HAP-1 (cell line): ENCODE measurements at regions not wholly inside any gene's neighbourhood (a gene's known extent, or its start where the extent isn't known, plus 50 kb on each side); places are given as distances from the start of the nearest gene placed in this dataset.

Source experiments
- DNase-seq, 2 experiments: peaks; one replicate each; pipeline ENCODE4 v3.0.0-alpha.2; 2016 to 2020; ENCODE audit warnings: low spot score in 2 of 2
- H3K27me3 ChIP-seq: fragments of 250-450 bp; sonication (Bioruptor Pico); 2 replicates; pipeline ENCODE4 v1.5.1; 2020; ENCODE audit warnings: low read depth, mild to moderate bottlenecking, moderate library complexity
- H3K36me3 ChIP-seq: fragments of 250-450 bp; sonication (Bioruptor Pico); replicated peaks from 2 replicates; pipeline ENCODE4 v1.5.1; 2020; ENCODE audit warnings: mild to moderate bottlenecking
- H3K4me1 ChIP-seq: fragments of 250-450 bp; sonication (Bioruptor Pico); 2 replicates; pipeline ENCODE4 v1.5.1; 2020; ENCODE audit warnings: mild to moderate bottlenecking
- H3K4me3 ChIP-seq: fragments of 250-450 bp; sonication (Bioruptor Pico); 2 replicates; pipeline ENCODE4 v1.5.1; 2020; ENCODE audit warnings: mild to moderate bottlenecking, moderate library complexity
- H3K9me3 ChIP-seq: fragments of 250-450 bp; sonication (Bioruptor Pico); 2 replicates; pipeline ENCODE4 v1.5.1; 2020; ENCODE audit warnings: mild to moderate bottlenecking, moderate library complexity
- in situ Hi-C: fragments of 300-500 bp; cut with MboI; formaldehyde crosslinking; loops from 3 replicates; pipeline ENCODE4 v1.14.3; 2020; ENCODE audit warnings: low sequenced_read_pairs, inconsistent platforms, mixed read lengths

DNA sequence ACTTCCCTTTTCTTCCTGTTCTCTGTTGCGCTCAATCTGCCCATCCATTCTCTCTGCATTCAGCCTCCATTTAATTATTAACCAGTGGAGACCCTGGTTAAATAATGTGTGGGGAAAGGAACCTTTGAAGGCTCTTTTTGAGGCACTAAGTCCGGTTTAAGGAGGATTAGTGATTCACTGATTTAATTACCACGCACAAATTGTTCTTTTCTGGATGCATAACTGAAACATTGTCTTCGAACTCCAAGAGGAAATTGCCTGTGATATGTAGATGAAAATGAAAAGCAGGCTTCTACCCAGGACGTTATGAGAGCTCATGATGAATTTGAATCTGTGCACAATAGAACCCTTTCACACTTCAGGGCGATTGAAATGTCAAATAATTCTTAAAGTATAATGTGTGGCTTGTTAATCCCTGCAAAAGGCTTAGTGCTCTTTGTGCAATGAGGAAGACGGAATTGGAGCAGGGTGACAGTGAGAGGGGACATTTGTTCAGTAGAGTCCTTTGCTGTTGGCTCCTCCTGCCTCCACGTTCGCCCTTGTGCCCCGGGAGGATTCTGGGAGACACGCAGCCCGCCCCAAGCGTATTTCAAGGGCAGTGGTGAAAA is 51.1 kb upstream of the ZNF236 start:
- Histone ChIP-seq H3K27me3 (peaks cover 48% of the 10 kb centered on the region), H3K4me1 (peaks cover 3% of the 10 kb centered on the region; the same call in 1 of the 2 replicates), H3K4me3 (no peak overlapping the region), H3K9me3 (peaks cover 13% of the 10 kb centered on the region), H3K36me3 (no peaks in the 10 kb centered on the region)
- in situ Hi-C loops: no loop called here
- DNase-seq: peak; percentile 67 to 85

DNA sequence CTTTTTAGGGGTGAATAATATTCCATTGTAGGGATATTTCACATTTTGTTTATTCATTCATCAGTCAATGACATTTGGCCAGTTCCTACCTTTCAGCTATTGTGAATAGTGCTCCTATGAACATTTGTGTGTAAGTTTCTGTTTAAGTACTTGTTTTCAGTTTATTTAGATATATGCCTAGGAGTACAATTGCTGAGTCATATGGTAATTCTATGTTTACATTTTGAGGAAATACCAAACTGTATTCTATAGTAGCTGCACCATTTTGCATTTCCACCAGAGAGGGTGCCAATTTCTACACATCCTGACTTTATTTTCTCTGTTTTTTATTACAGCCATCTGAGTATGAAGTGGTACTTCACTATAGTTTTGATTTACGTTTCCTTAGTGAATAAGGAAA is 54.4 kb upstream of the ZNF236 start:
- Histone ChIP-seq H3K36me3 (no peaks in the 10 kb centered on the region), H3K9me3 (peaks cover 13% of the 10 kb centered on the region), H3K4me1 (peaks cover 3% of the 10 kb centered on the region; the same call in 1 of the 2 replicates), H3K4me3 (no peak overlapping the region), H3K27me3 (peaks cover 46% of the 10 kb centered on the region)
- in situ Hi-C loops: no loop called here
- no peak for DNase-seq

DNA sequence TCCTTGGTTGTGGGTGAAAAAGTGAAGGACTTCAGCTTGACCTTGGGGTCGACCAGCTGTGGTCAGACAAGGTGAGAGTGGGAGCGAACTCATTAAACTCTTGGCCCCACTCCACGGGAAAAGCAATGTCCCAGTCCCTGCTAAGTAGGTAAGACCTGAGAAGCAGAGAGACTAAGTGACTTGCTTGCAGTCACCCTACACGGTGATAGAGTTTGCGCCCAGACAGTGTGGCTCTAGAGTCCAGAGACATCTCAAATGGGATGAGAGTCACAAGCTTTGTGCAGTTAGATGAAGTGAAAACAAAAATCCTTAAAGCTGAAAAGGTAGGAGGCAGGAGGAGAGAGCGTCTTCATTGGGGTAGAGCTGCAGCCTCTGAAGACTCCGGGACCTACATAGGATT is 55.9 kb upstream of the ZNF236 start:
- H3K36me3 ChIP-seq: no peaks in the 10 kb centered on the region
- H3K4me3 ChIP-seq: no peak overlapping the region
- in situ Hi-C loops: no loop called here
- DNase-seq: no peak
- H3K4me1 ChIP-seq: no peaks in the 10 kb centered on the region
- peaks cover 39% of the 10 kb centered on the region for H3K27me3 ChIP-seq
- peaks cover 13% of the 10 kb centered on the region for H3K9me3 ChIP-seq

DNA sequence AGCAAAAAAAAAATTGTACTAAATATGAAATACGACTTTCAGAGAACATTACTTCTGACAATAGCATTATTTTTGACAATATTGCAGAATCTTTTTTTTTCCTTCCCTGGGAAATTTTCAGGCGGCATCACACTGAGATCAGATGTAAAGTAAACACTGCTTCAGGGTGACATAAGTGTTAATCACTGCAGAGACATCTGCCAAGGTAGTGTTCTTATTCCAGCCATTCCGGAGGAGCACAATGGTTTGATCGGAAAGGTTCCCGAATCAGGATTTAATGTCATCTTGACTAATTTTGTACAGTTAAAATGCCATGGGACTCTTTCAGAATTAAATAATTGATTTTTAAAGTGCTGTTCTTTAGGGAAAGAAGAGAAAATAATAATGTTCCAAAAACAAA is 56.7 kb upstream of the ZNF236 start:
- in situ Hi-C loops: no loop called here
- peaks cover 13% of the 10 kb centered on the region for H3K9me3 ChIP-seq
- DNase-seq: no peak
- H3K36me3 ChIP-seq: no peaks in the 10 kb centered on the region
- H3K4me3 ChIP-seq: no peak overlapping the region
- H3K27me3 ChIP-seq: peaks cover 39% of the 10 kb centered on the region
- H3K4me1 ChIP-seq: no peaks in the 10 kb centered on the region

DNA sequence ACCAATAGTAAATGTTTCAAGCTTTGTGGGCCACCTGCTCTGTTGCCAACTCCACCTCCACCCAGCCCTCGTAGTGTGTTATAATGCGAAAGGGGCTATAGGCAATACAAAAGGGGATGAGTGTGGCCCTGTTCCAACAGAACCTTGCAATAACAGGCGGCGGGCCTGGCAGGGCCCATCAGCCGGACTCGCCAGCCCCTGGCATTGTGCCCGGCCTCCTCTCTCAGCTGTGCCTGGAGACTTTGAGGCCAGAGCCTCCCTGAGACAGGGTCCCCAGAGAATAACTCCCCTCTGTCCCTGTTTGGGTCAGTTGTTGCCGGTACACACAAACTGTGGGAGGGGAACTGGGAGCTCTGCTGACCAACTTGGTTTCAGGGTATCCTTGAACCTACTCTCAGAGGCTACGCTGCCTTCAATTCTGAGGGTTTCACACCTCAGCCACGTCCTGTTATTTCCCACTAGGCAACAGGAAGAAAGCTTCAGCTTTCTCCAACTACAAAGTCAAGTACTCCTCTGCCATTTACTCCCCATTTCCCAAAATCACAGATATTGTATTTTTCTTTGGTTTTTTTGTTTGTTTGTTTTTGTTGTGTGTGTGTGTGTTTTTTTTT is 58.0 kb upstream of the ZNF236 start:
- Histone ChIP-seq H3K36me3 (no peaks in the 10 kb centered on the region), H3K27me3 (peaks cover 29% of the 10 kb centered on the region), H3K9me3 (peaks cover 11% of the 10 kb centered on the region), H3K4me1 (no peaks in the 10 kb centered on the region), H3K4me3 (no peak overlapping the region)
- in situ Hi-C loops: no loop called here
- no peak for DNase-seq

DNA sequence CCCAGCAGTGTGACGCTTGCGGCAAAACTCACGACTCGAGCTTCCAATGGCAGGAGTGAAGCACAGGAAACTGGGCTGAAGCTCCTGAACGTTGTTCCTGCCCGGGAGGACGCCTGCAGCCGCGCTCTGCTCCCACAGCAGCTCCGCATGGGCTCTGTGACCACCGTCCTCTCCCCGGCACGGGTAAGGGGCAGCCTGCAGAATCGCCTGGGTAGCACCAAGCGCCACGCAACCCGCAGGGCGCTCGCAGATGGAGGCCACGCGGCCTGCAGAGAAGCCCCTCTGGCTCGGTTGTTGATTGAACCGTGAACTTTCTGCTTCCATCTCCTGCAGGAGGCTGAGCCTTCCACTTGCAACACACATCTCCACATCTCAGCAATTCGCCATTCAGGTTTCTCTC is 63.3 kb upstream of the ZNF236 start:
- H3K36me3 ChIP-seq: no peaks in the 10 kb centered on the region
- H3K4me1 ChIP-seq: no peaks in the 10 kb centered on the region
- H3K9me3 ChIP-seq: no peaks in the 10 kb centered on the region
- DNase-seq: no peak
- H3K4me3 ChIP-seq: no peak overlapping the region
- in situ Hi-C loops: no loop called here
- no peaks in the 10 kb centered on the region for H3K27me3 ChIP-seq

DNA sequence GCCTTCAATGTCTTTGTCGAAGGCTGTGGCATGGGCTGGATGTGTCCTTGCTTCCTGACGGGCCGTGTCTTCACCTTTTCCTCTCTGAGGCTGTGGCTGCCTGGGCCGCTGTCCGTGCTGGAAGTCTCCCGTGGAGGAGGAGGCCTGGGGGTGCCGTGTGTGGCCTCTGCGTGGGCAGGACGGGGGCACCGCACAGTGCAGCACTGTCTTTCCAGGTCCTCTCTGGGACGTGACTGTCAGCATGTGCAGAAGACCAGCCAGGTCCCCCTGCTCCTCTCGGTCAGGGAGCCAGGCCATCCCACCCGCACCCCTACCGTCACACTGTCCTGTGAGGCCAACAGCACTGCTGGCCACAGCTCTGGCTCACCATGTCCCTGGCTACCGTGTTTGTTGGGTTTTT is 64.4 kb upstream of the ZNF236 start:
- Histone ChIP-seq H3K36me3 (no peaks in the 10 kb centered on the region), H3K27me3 (no peaks in the 10 kb centered on the region), H3K9me3 (no peaks in the 10 kb centered on the region), H3K4me1 (no peaks in the 10 kb centered on the region), H3K4me3 (no peak overlapping the region)
- no peak for DNase-seq
- in situ Hi-C loops: no loop called here

DNA sequence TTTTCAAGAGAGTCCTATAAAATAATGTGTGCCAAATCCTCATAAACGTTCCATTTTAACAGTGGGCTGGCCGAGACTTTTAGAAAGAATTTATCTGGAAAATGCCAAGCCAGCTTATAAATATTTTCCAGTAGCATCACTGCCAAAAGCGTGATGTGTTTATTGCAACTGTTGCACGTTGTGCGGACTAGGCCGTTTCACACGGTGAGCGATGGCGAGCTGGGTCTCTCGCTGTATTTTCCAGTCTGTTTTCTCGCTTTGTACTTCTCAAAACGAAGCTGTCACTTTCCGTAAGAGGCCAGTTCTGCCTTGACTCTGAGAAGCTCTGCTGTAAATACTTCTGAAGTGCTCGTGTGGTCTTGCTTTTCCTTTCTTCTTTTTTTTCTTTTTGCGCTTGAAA is 65.0 kb upstream of the ZNF236 start:
- Histone ChIP-seq H3K27me3 (no peaks in the 10 kb centered on the region), H3K4me3 (no peak overlapping the region), H3K9me3 (no peaks in the 10 kb centered on the region), H3K36me3 (no peaks in the 10 kb centered on the region), H3K4me1 (no peaks in the 10 kb centered on the region)
- in situ Hi-C loops: no loop called here
- DNase-seq: no peak

DNA sequence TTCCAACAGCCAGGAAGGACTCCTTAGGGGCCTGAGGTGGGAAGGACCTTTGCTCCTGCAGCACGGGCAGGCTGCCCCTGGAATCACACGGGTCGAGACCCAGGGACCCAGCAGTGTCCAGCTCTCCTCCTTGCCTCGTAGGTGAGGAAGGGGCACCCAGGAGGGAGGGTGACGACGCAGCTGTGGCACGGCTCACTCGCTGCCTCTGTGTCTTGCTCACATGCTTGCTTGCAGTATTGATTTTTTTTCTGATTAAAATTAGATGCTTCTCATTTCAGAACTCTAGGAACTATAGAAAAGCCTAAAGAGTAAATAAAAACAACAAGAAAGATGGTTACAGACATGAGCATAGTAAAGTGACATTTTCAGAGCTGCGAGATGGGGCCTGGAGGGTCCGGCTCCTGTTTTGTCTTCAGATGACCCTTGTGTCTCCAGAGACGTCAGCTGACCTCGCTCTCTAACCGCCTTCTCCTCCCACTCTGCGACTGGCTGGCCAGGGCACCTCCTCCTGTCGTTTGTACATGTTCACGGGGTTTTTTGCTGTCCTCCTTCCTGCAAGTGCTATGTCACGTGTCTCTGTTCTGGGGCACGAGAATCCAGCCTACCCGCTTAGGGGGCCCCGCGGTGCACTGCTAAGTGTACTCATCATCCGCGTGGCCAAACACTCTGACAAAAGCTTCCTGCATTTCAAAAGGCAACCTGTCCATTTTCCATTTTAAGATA is 65.7 kb upstream of the ZNF236 start:
- no peaks in the 10 kb centered on the region for H3K27me3 ChIP-seq
- in situ Hi-C loops: no loop called here
- no peak overlapping the region for H3K4me3 ChIP-seq
- DNase-seq: no peak
- H3K4me1 ChIP-seq: no peaks in the 10 kb centered on the region
- no peaks in the 10 kb centered on the region for H3K9me3 ChIP-seq
- H3K36me3 ChIP-seq: no peaks in the 10 kb centered on the region

DNA sequence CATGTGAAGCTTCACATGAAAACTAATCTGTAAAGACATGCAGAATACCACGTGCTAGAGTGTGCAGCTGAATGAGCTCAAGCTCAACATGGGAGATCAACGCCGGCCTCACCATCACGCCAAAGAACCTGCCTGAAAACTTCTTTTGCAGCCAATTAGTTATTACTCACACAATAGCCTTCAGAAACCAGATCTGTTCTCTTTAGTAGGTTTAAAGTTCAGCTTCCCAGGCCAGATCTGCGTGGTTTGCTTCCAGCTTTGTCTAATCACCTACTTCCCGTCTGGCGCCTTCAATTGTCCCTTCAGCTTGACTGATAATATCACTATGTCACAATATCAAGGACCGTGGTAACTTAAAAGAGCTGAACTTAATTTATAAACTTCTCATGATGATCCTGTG is 68.0 kb upstream of the ZNF236 start:
- Histone ChIP-seq H3K9me3 (peaks cover 2% of the 10 kb centered on the region; the same call in 1 of the 2 replicates), H3K4me3 (no peak overlapping the region), H3K4me1 (no peaks in the 10 kb centered on the region), H3K27me3 (no peaks in the 10 kb centered on the region), H3K36me3 (no peaks in the 10 kb centered on the region)
- in situ Hi-C loops: no loop called here
- no peak for DNase-seq

DNA sequence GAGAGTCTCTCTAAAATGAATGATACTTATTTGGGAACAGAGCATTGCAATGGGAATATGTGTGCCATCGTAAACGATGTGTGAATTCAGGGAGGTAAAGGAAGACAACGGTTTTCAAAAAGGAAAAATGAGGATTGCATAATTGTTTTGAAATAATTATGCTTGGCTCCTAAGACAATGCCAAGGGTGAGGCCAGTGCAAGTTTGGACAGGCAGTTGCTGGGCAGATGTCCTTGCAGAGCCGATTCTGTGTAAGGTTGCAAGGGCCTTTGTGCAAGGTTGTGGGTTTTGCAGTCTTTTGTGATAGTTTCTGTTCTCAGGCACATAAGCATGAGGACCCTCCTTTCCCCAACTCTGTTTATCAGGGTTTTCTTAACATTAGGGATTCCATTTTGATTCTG is 70.0 kb upstream of the ZNF236 start:
- Histone ChIP-seq H3K4me3 (no peak overlapping the region), H3K4me1 (no peaks in the 10 kb centered on the region), H3K27me3 (no peaks in the 10 kb centered on the region), H3K36me3 (no peaks in the 10 kb centered on the region), H3K9me3 (peaks cover 10% of the 10 kb centered on the region)
- no peak for DNase-seq
- in situ Hi-C loops: no loop called here

DNA sequence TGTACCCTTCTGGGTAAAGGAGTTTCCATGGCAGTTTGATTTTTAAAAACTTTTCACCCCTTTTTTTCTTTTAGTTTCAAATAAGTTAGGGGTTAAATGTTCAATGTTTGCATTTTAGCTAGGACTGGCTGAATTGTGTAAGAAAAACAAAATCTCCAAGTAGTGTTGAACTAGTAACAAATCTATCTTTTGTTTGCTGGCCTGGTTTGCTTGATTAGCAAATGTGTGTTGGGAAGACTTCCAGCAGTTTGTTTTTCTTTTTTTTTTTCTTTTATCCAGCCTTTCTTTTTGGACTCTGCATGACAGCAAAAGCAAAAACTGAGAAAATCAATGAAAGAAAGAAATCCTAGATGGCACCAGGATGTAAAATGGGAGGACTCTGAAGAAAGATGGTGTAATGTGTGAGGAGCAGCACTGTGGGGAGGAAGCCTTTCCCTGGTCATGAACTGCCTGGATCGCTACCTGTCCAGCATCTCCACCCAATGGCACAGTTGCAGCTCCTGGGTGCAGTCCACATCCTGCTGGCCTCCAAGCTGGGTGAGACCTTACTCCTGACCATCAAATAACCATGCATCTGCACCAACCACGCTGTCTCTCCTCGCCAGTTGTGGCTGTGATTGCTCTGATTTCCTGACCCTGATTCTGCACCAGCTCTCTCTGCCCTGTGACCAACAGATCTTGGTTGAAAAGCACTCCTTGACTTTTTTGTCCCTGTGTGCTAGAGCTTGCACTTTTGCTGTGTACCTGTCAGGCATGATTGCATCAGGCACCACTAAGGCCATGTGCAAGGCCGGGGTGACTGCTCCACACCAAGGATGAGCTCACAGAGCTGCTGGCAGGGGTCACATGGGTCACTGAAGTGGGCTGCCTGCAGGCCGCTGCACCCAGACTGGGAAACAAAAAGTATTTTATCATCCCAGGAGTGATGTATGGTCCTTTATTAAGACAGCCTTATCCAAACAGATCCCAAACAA is 71.2 kb upstream of the ZNF236 start:
- Histone ChIP-seq H3K27me3 (no peaks in the 10 kb centered on the region), H3K4me3 (no peak overlapping the region), H3K36me3 (no peaks in the 10 kb centered on the region), H3K9me3 (peaks cover 10% of the 10 kb centered on the region), H3K4me1 (no peaks in the 10 kb centered on the region)
- in situ Hi-C loops: no loop called here
- no peak for DNase-seq

DNA sequence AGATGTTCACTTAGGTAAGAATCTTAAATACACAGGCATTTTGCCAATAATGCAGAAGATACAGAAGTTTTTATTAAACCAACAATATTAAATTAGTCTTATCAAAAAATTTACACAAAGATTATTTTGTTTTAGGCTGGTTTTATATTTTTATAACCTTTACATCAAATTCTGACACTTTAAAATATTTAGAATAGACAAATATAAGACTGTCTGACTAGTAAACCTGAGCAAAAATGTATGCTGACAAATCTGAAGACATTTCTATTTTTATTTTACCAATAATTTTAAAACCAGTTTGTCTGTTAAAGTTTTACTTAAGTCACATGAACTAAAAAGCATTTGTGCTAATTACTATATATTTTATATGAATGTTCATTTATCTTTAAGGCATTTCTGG is 72.1 kb upstream of the ZNF236 start:
- DNase-seq: no peak
- Histone ChIP-seq H3K4me3 (no peak overlapping the region), H3K36me3 (no peaks in the 10 kb centered on the region), H3K9me3 (peaks cover 10% of the 10 kb centered on the region), H3K4me1 (no peaks in the 10 kb centered on the region), H3K27me3 (no peaks in the 10 kb centered on the region)
- in situ Hi-C loops: no loop called here
